Panc1 (cell line): ENCODE measurements at regions not wholly inside any gene's neighbourhood (a gene's known extent, or its start where the extent isn't known, plus 50 kb on each side); places are given as distances from the start of the nearest gene placed in this dataset.

Experiments
- ATAC-seq: fragments of 200-7000 bp; cut with Tn5 transposase; 2 replicates; pipeline ENCODE4 v1.9.1; 2020; ENCODE audit warnings: mild to moderate bottlenecking, moderate library complexity
- BruUV-seq: library from RNA; stranded (reverse); fragments of 400-500 nt; replicated peaks from 2 replicates; lab custom pipeline; 2021; lab: Mats Ljungman, UMichigan
- CTCF ChIA-PET: fragments of 300-600 bp; sonication (Branson Sonifier 250); formaldehyde crosslinking; loops from one replicate; lab custom pipeline; 2022; ENCODE audit warnings: antibody characterized with exemption; lab: Charles Lee
- POLR2A ChIA-PET: fragments of 300-600 bp; sonication (Branson Sonifier 250); formaldehyde crosslinking; loops from one replicate; lab custom pipeline; 2022; ENCODE audit warnings: antibody characterized with exemption; lab: Charles Lee
- DNase-seq: peaks from one replicate; pipeline ENCODE4 v3.0.0-alpha.2; 2010; ENCODE audit warnings: low read depth, low spot score
- H3K27ac ChIP-seq: 2 replicates; pipeline ENCODE4 v1.5.1; 2011; ENCODE audit warnings: mild to moderate bottlenecking, low read length, inconsistent platforms
- H3K27me3 ChIP-seq: fragments of 200-500 bp; sonication (Bioruptor generic); 2 replicates; pipeline ENCODE4 v1.6.0; 2014; ENCODE audit warnings: low read length, inconsistent platforms; ENCODE audit not compliant: control insufficient read depth, insufficient read depth
- H3K36me3 ChIP-seq: fragments of 200-500 bp; sonication (Bioruptor generic); 2 replicates; pipeline ENCODE4 v1.5.1; 2014; ENCODE audit warnings: inconsistent platforms, mild to moderate bottlenecking, low read length, moderate library complexity; ENCODE audit not compliant: control insufficient read depth, insufficient read depth
- H3K4me1 ChIP-seq: 2 replicates; pipeline ENCODE4 v1.5.1; 2011; ENCODE audit warnings: inconsistent platforms, mild to moderate bottlenecking, low read length, moderate library complexity; ENCODE audit not compliant: control insufficient read depth, insufficient read depth
- H3K4me3 ChIP-seq, 2 experiments: 2 replicates each; pipeline ENCODE4 v1.5.1; 2011 to 2012; ENCODE audit warnings: low read depth in 2 of 2, low read length in 2 of 2, mild to moderate bottlenecking in 2 of 2, inconsistent platforms in 1 of 2, moderate library complexity in 1 of 2
- H3K9me3 ChIP-seq: fragments of 200-500 bp; sonication (Bioruptor generic); 2 replicates; pipeline ENCODE4 v1.5.1; 2014; ENCODE audit warnings: low read depth, mild to moderate bottlenecking, inconsistent platforms, low read length, moderate library complexity; ENCODE audit not compliant: control insufficient read depth, insufficient read depth
- CTCF ChIP-seq: fragments of 450-650 bp; IDR thresholded peaks from 2 replicates; pipeline ENCODE4 v1.5.1; 2017; ENCODE audit warnings: mild to moderate bottlenecking
- POLR2AphosphoS5 ChIP-seq: IDR thresholded peaks from 2 replicates; pipeline ENCODE4 v1.6.1; 2012; ENCODE audit warnings: mild to moderate bottlenecking, low read depth, low read length, moderate library complexity
- REST ChIP-seq, 2 experiments: IDR thresholded peaks; 2 replicates each; pipeline ENCODE4 v1.6.1; 2011 to 2012; ENCODE audit warnings: low read depth in 2 of 2, control low read depth in 1 of 2, low read length in 1 of 2, mild to moderate bottlenecking in 1 of 2, moderate library complexity in 1 of 2; ENCODE audit not compliant: insufficient read depth in 1 of 2
- SIN3A ChIP-seq: IDR thresholded peaks from 2 replicates; pipeline ENCODE4 v1.6.1; 2012; ENCODE audit warnings: low read depth, mild to moderate bottlenecking, low read length, moderate library complexity, borderline replicate concordance; ENCODE audit not compliant: insufficient read depth
- TCF7L2 ChIP-seq: IDR thresholded peaks from 2 replicates; pipeline ENCODE4 v1.6.1; 2011; ENCODE audit warnings: mild to moderate bottlenecking, low read depth, low read length, inconsistent platforms
- in situ Hi-C: cut with HindIII; loops from 2 replicates; pipeline ENCODE4 v1.10.0; 2016; ENCODE audit warnings: low sequenced_read_pairs, low pct_unique_long_range_greater_than_20kb
- intact Hi-C: fragments of 100-400 bp; cut with micrococcal nuclease; formaldehyde crosslinking; loops from one replicate; pipeline ENCODE4 v1.10.0; 2022; ENCODE audit not compliant: unreplicated experiment

GRCh38 chr6:19150307-19150706, 686.9 kb upstream of the ID4 start:
- ChIA-PET CTCF (no interaction called here), POLR2A (no interaction called here)
- DNase-seq (no peak), ATAC-seq (no peak)
- Histone ChIP-seq H3K27me3 (no peaks in the 10 kb centered on the region), H3K36me3 (no peaks in the 10 kb centered on the region), H3K9me3 (no peaks in the 10 kb centered on the region), H3K4me3 (no peak overlapping the region), H3K4me1 (no peaks in the 10 kb centered on the region), H3K27ac (no peak overlapping the region)
- in situ Hi-C loops: no loop called here
- no TSS peak for BruUV-seq
- intact Hi-C loops: no loop called here
- TF ChIP-seq SIN3A (no peak), CTCF (no peak), REST (IDR thresholded peaks at IDR 0.05; ENCODE audit: insufficient read depth in 1 of 2, low read depth in 2 of 2, low read length in 1 of 2) (no peak), POLR2AphosphoS5 (no peak), TCF7L2 (no peak)

- Histone ChIP-seq H3K9me3 (no peaks in the 10 kb centered on the region), H3K4me1 (no peaks in the 10 kb centered on the region), H3K36me3 (no peaks in the 10 kb centered on the region), H3K27ac (no peak overlapping the region), H3K27me3 (no peaks in the 10 kb centered on the region), H3K4me3 (no peak overlapping the region)
- TF ChIP-seq CTCF: no peak
- no peak for TF ChIP-seq REST (IDR thresholded peaks at IDR 0.05; ENCODE audit: insufficient read depth in 1 of 2, low read depth in 2 of 2, low read length in 1 of 2)
- no peak for TF ChIP-seq SIN3A
- TF ChIP-seq POLR2AphosphoS5: no peak
- no peak for TF ChIP-seq TCF7L2
- intact Hi-C loops: no loop called here
- BruUV-seq: no TSS peak
- POLR2A ChIA-PET: no interaction called here
- DNase-seq (no peak), ATAC-seq (no peak)
- in situ Hi-C loops: no loop called here
- CTCF ChIA-PET: no interaction called here
Measured at GRCh38 chr6:19153270-19153980, 683.7 kb upstream of the ID4 start.
